Adrenal gland (tissue), 9 donors: ENCODE measurements at regions not wholly inside any gene's neighbourhood (a gene's known extent, or its start where the extent isn't known, plus 50 kb on each side); places are given as distances from the start of the nearest gene placed in this dataset.
"Not testable (repeated sequence)": the region's sequence is repeated elsewhere in the genome, so short reads cannot be mapped to it uniquely, and the experiment has no call there.

Experiments used
- DNase-seq, 7 donors: peaks; one replicate each; pipeline ENCODE4 v3.0.0-alpha.2; 2019 to 2020
- H3K27ac ChIP-seq, 5 donors: fragments of 200-600 bp; sonication (generic) in 4 of 5; 1 replicate in 3 of 5; 2 replicates in 2 of 5; pipeline versions ENCODE4 v1.5.1 to v1.8.0; 2016 to 2020; ENCODE audit warnings: mild to moderate bottlenecking in 1 of 5
- H3K27me3 ChIP-seq: fragments of 200-600 bp; 2 replicates; pipeline ENCODE4 v1.8.0; 2021
- H3K36me3 ChIP-seq, 2 donors: fragments of 200-600 bp; replicated peaks in 1 of 2; 1 replicate in 1 of 2; 2 replicates in 1 of 2; pipeline versions ENCODE4 v1.5.1 to v1.8.0; 2018 to 2022
- H3K4me1 ChIP-seq, 2 donors: fragments of 200-600 bp; replicated peaks in 1 of 2; 1 replicate in 1 of 2; 2 replicates in 1 of 2; pipeline versions ENCODE4 v1.5.1 to v1.8.0; 2018 to 2021
- H3K4me3 ChIP-seq, 4 donors: fragments of 200-600 bp; sonication (generic) in 3 of 4; one replicate each; pipeline ENCODE4 v1.5.1; 2016 to 2018
- H3K9me3 ChIP-seq, 3 donors: fragments of 200-600 bp; sonication (generic) in 1 of 3; replicated peaks in 1 of 3; 1 replicate in 2 of 3; 2 replicates in 1 of 3; pipeline versions ENCODE4 v1.5.1 to v1.8.0; 2016 to 2021
- CTCF ChIP-seq, 6 experiments: fragments of 450-650 bp in 4 of 6; fragments of 200-600 bp in 2 of 6; sonication (generic) in 1 of 6; IDR thresholded peaks; 1 replicate in 5 of 6; 2 replicates in 1 of 6; pipeline versions ENCODE4 v1.5.1 to v1.8.0; 2016 to 2021; ENCODE audit warnings: antibody characterized with exemption in 6 of 6, mild to moderate bottlenecking in 2 of 6, moderate library complexity in 1 of 6
- POLR2A ChIP-seq, 2 donors: fragments of 450-650 bp; IDR thresholded peaks; one replicate each; pipeline ENCODE4 v1.6.1; 2017; ENCODE audit warnings: antibody characterized with exemption in 2 of 2, mild to moderate bottlenecking in 2 of 2, moderate library complexity in 1 of 2
- WGBS, 4 donors: extraction: QIAGEN DNeasy Blood & Tissue Kit in 2 of 4; methylation state at CpG; one replicate each; pipeline versions ENCODE4 v1.1.5 to v1.1.7; 2013 to 2017; 5-methylcytosine and 5-hydroxymethylcytosine counted together
- intact Hi-C, 2 donors: fragments of 100-400 bp; cut with DNase I; formaldehyde crosslinking; loops; one replicate each; pipeline versions ENCODE4 v1.14.1 to v1.15.0; 2022 to 2023
- donor health status: healthy with polysubstance abuse.
- donor health status: Bipolar disorder and iron deficiency.
- donor health status: DM: yes; HTN: yes; CAD: no.
- donor health status: DM: no; HTN: no; CAD: no.
- donor health status: DM: no; HTN: no; CAD: no.

- no peaks in the 10 kb centered on the region for H3K4me1 ChIP-seq
- no peaks in the 10 kb centered on the region for H3K27me3 ChIP-seq
- DNase-seq, result no peak
- no peak overlapping the region for H3K4me3 ChIP-seq
- TF ChIP-seq POLR2A (IDR thresholded peaks at IDR 0.05) (no peak), CTCF (IDR thresholded peaks at IDR 0.05) (no peak)
- no peaks in the 10 kb centered on the region for H3K36me3 ChIP-seq
- H3K9me3 ChIP-seq, result no peaks in the 10 kb centered on the region
- WGBS, 4 donors, result 81 to 92% (median 85%) methylated on average over 2 of the region's 2 CpGs
- H3K27ac ChIP-seq, result no peak overlapping the region
- intact Hi-C loops, result no loop called here
Measured at GRCh38 chr5:92237896-92238295, 854.8 kb upstream of the ARRDC3 start.

- no peaks in the 10 kb centered on the region for H3K27me3 ChIP-seq
- no peaks in the 10 kb centered on the region for H3K36me3 ChIP-seq
- DNase-seq, result no peak
- H3K27ac ChIP-seq, result no peak overlapping the region
- 71 to 83% (median 77%) methylated on average over 1 of the region's 1 CpG; no CpG with 5 or more reads in 1 of the 4 donors for WGBS, 4 donors
- no peaks in the 10 kb centered on the region for H3K4me1 ChIP-seq
- no peaks in the 10 kb centered on the region for H3K9me3 ChIP-seq
- intact Hi-C loops, result no loop called here
- no peak for TF ChIP-seq CTCF (IDR thresholded peaks at IDR 0.05)
- H3K4me3 ChIP-seq, result no peak overlapping the region
Measured at GRCh38 chr5:92222449-92222848, 839.3 kb upstream of the ARRDC3 start.

- DNase-seq, H3K36me3 ChIP-seq, H3K4me3 ChIP-seq, H3K4me1 ChIP-seq, H3K27me3 ChIP-seq, H3K27ac ChIP-seq, H3K9me3 ChIP-seq, intact Hi-C loops: not testable (repeated sequence)
- 68 to 83% (median 81%) methylated on average over 2 of the region's 2 CpGs for WGBS, 4 donors
Measured at GRCh38 chr5:92216852-92217251, 833.7 kb upstream of the ARRDC3 start.

GRCh38 chr5:92215116-92215515 lies 832.0 kb upstream of the ARRDC3 start:
- Histone ChIP-seq H3K27ac (no peak overlapping the region), H3K27me3 (no peaks in the 10 kb centered on the region), H3K4me1 (no peaks in the 10 kb centered on the region), H3K9me3 (no peaks in the 10 kb centered on the region), H3K4me3 (no peak overlapping the region), H3K36me3 (no peaks in the 10 kb centered on the region)
- 84 to 100% (median 96%) methylated on average over 1 of the region's 1 CpG for WGBS, 4 donors
- TF ChIP-seq POLR2A (IDR thresholded peaks at IDR 0.05), result no peak
- no peak for TF ChIP-seq CTCF (IDR thresholded peaks at IDR 0.05)
- intact Hi-C loops, result no loop called here
- DNase-seq, result no peak

- H3K27ac ChIP-seq, result no peak overlapping the region
- TF ChIP-seq CTCF (IDR thresholded peaks at IDR 0.05), result no peak
- TF ChIP-seq POLR2A (IDR thresholded peaks at IDR 0.05), result no peak
- DNase-seq, result no peak
- H3K27me3 ChIP-seq, result no peaks in the 10 kb centered on the region
- H3K4me3 ChIP-seq, result no peak overlapping the region
- H3K9me3 ChIP-seq, result no peaks in the 10 kb centered on the region
- no peaks in the 10 kb centered on the region for H3K36me3 ChIP-seq
- WGBS, 4 donors, result 74 to 85% (median 78%) methylated on average over 3 of the region's 3 CpGs
- no peaks in the 10 kb centered on the region for H3K4me1 ChIP-seq
- intact Hi-C loops, result no loop called here
Measured at GRCh38 chr5:92208265-92208664, 825.1 kb upstream of the ARRDC3 start.
